CD8-positive, alpha-beta memory T cell (primary cell): ENCODE measurements at regions not wholly inside any gene's neighbourhood (a gene's known extent, or its start where the extent isn't known, plus 50 kb on each side); places are given as distances from the start of the nearest gene placed in this dataset.
A peak's percentile ranks its signal among the peaks of the same experiment; 100 is the strongest.

Experiments
- CTCF ChIA-PET: fragments of 350-600 bp; sonication (Branson Sonifier 250); formaldehyde crosslinking; loops from one replicate; lab custom pipeline; 2021; ENCODE audit warnings: antibody characterized with exemption; lab: Charles Lee
- POLR2A ChIA-PET: fragments of 350-600 bp; sonication (Branson Sonifier 250); formaldehyde crosslinking; loops from one replicate; lab custom pipeline; 2021; ENCODE audit warnings: antibody characterized with exemption; lab: Charles Lee
- DNase-seq, 5 donors: peaks; one replicate each; pipeline versions ENCODE4 v3.0.0 to v3.0.0-alpha.2; 2020 to 2022; ENCODE audit warnings: mixed read lengths in 1 of 5
- H3K27ac ChIP-seq: one replicate; pipeline ENCODE4 v1.7.0; 2013; ENCODE audit warnings: low read depth, mild to moderate bottlenecking, low read length, moderate library complexity
- H3K27me3 ChIP-seq: 2 replicates; pipeline ENCODE4 v1.7.0; 2013; ENCODE audit warnings: low read length, mild to moderate bottlenecking; ENCODE audit not compliant: insufficient read depth, poor library complexity, severe bottlenecking
- H3K36me3 ChIP-seq: 2 replicates; pipeline ENCODE4 v1.7.0; 2013; ENCODE audit warnings: mild to moderate bottlenecking, low read length, moderate library complexity; ENCODE audit not compliant: insufficient read depth
- H3K4me1 ChIP-seq: 2 replicates; pipeline ENCODE4 v1.7.0; 2013; ENCODE audit warnings: mild to moderate bottlenecking, low read length, moderate library complexity; ENCODE audit not compliant: insufficient read depth
- H3K4me3 ChIP-seq: 2 replicates; pipeline ENCODE4 v1.7.0; 2013; ENCODE audit warnings: mild to moderate bottlenecking, low read length
- H3K9me3 ChIP-seq: 2 replicates; pipeline ENCODE4 v1.7.0; 2013; ENCODE audit warnings: mild to moderate bottlenecking, low read length
- H3K27ac Mint-ChIP-seq, 8 donors: one replicate each; pipeline ENCODE4 v1.8.0; 2020 to 2021; ENCODE audit warnings: mixed read lengths in 8 of 8, mild to moderate bottlenecking in 6 of 8, inconsistent platforms in 3 of 8, moderate library complexity in 3 of 8
- H3K27me3 Mint-ChIP-seq, 2 donors: one replicate each; pipeline ENCODE4 v1.8.0; 2020 to 2021; ENCODE audit warnings: mixed read lengths in 2 of 2, mild to moderate bottlenecking in 1 of 2, moderate library complexity in 1 of 2
- H3K36me3 Mint-ChIP-seq, 3 donors: one replicate each; pipeline ENCODE4 v1.8.0; 2020 to 2021; ENCODE audit warnings: mixed read lengths in 3 of 3, inconsistent platforms in 1 of 3, mild to moderate bottlenecking in 1 of 3
- H3K4me1 Mint-ChIP-seq, 3 donors: one replicate each; pipeline ENCODE4 v1.8.0; 2020 to 2021; ENCODE audit warnings: mixed read lengths in 3 of 3, inconsistent platforms in 1 of 3, mild to moderate bottlenecking in 1 of 3
- H3K4me3 Mint-ChIP-seq, 7 donors: one replicate each; pipeline ENCODE4 v1.8.0; 2020 to 2021; ENCODE audit warnings: mixed read lengths in 7 of 7, mild to moderate bottlenecking in 6 of 7, moderate library complexity in 4 of 7, inconsistent platforms in 2 of 7
- H3K9me3 Mint-ChIP-seq, 5 donors: one replicate each; pipeline ENCODE4 v1.8.0; 2020 to 2022; ENCODE audit warnings: mixed read lengths in 5 of 5, mild to moderate bottlenecking in 3 of 5, moderate library complexity in 2 of 5, inconsistent platforms in 1 of 5

DNA sequence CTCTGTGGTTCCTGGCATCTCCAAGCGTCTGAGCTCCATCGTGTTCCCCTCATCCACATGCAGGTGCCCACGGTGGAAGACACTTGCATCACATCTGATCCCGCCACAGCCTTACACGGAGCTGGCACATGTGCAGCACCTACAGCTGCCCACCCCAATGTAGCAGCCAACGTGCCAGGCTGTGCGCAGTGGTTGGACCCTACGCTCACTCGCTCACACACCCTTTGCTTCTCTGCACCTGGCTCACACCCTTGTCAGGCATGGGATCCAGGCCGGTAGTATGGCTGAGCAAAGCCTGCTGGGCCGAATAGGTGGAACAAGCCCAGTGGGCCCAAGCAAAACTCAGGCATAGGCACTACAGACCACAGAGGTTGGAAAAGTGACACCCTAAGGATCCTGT, 567.2 kb downstream of the FSCB start:
- H3K9me3 ChIP-seq: no peaks in the 10 kb centered on the region
- Mint-ChIP-seq H3K4me3 (no peak overlapping the region), H3K36me3 (no peaks in the 10 kb centered on the region), H3K9me3 (peaks cover 8 to 24% (median 16%) of the 10 kb centered on the region in 5 donors), H3K27ac (no peak overlapping the region), H3K27me3 (no peaks in the 10 kb centered on the region), H3K4me1 (no peaks in the 10 kb centered on the region)
- no peaks in the 10 kb centered on the region for H3K36me3 ChIP-seq
- H3K4me3 ChIP-seq: no peak overlapping the region
- no peaks in the 10 kb centered on the region for H3K27me3 ChIP-seq
- POLR2A ChIA-PET: no interaction called here
- DNase-seq: no peak
- no peak overlapping the region for H3K27ac ChIP-seq
- CTCF ChIA-PET: no interaction called here
- H3K4me1 ChIP-seq: no peaks in the 10 kb centered on the region

DNA sequence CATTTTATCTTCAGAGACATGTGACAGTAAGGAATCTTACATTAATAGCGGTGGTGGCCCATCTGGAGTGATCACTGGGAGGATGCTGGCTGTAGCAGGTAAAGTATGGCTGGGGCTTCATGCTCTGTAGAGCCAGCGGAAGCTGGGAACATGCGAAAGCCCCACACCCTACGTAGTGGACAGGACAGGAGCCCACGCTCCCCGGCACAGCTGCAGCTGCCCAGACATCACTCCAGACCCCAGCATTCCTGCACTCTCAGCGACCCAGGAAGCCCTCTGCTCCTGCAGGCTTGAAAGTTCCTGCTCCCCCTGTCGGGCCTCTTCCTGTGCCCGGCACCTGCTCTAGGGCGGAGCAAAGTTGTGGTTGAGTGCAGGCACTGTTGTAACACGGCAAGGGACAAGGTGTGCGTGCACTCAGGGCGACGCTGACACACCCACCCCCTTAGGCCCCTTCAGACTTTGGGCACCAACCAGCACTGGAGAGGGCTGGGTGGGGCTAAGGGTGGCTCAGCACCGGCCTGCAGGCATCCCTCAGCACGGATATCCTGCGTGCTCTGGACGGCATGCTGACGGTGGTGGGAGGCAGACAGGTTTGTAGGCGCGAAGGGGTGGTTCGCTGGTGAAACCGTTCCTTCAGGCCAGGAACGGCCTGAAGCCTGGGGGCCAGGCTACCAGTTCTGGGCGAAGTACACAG, 568.3 kb downstream of the FSCB start:
- no peaks in the 10 kb centered on the region for H3K27me3 Mint-ChIP-seq
- Histone ChIP-seq H3K27me3 (no peaks in the 10 kb centered on the region), H3K27ac (no peak overlapping the region), H3K36me3 (no peaks in the 10 kb centered on the region), H3K4me1 (no peaks in the 10 kb centered on the region), H3K9me3 (no peaks in the 10 kb centered on the region), H3K4me3 (no peak overlapping the region)
- no peaks in the 10 kb centered on the region for H3K36me3 Mint-ChIP-seq
- ChIA-PET POLR2A (no interaction called here), CTCF (no interaction called here)
- no peak for DNase-seq
- peaks cover 8 to 24% (median 16%) of the 10 kb centered on the region in 5 donors for H3K9me3 Mint-ChIP-seq
- no peaks in the 10 kb centered on the region for H3K4me1 Mint-ChIP-seq
- H3K27ac Mint-ChIP-seq: no peak overlapping the region
- no peak overlapping the region for H3K4me3 Mint-ChIP-seq

- Histone ChIP-seq H3K9me3 (no peaks in the 10 kb centered on the region), H3K4me1 (no peaks in the 10 kb centered on the region), H3K27me3 (no peaks in the 10 kb centered on the region), H3K4me3 (no peak overlapping the region), H3K36me3 (no peaks in the 10 kb centered on the region), H3K27ac (no peak overlapping the region)
- Mint-ChIP-seq H3K4me1 (no peaks in the 10 kb centered on the region), H3K36me3 (no peaks in the 10 kb centered on the region), H3K27me3 (no peaks in the 10 kb centered on the region), H3K9me3 (peaks cover 5 to 31% (median 16%) of the 10 kb centered on the region in 5 donors), H3K4me3 (no peak overlapping the region), H3K27ac (no peak overlapping the region)
- CTCF ChIA-PET: no interaction called here
- DNase-seq: no peak
- POLR2A ChIA-PET: no interaction called here
Observed at GRCh38 chr14:43937001-43937400, 570.1 kb downstream of the FSCB start.

DNA sequence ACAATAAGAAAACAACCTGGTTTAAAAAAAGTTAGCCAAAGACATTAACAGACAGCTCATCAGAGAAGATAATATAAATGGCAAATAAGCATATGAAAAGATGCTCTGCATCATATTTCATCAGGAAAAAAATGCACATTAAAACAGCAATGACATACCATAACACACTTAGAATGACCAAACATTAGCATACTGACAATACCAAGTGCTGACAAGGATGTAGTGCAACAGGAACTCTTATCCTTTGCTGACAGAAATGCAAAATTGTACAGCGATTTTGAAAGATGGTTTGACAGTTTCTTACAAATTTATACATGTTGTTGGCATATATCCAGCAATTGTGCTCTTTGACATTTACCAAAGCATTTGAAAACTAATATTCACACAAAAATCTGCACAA, 573.0 kb downstream of the FSCB start:
- no peaks in the 10 kb centered on the region for H3K36me3 Mint-ChIP-seq
- ChIA-PET CTCF (no interaction called here), POLR2A (no interaction called here)
- no peaks in the 10 kb centered on the region for H3K4me1 ChIP-seq
- no peak overlapping the region for H3K4me3 Mint-ChIP-seq
- H3K27me3 ChIP-seq: no peaks in the 10 kb centered on the region
- H3K27ac Mint-ChIP-seq: no peak overlapping the region
- no peaks in the 10 kb centered on the region for H3K9me3 ChIP-seq
- no peaks in the 10 kb centered on the region for H3K36me3 ChIP-seq
- no peak for DNase-seq
- H3K27ac ChIP-seq: no peak overlapping the region
- H3K4me3 ChIP-seq: no peak overlapping the region
- H3K27me3 Mint-ChIP-seq: no peaks in the 10 kb centered on the region
- peaks cover 5 to 38% (median 12%) of the 10 kb centered on the region in 5 donors for H3K9me3 Mint-ChIP-seq
- no peaks in the 10 kb centered on the region for H3K4me1 Mint-ChIP-seq

DNA sequence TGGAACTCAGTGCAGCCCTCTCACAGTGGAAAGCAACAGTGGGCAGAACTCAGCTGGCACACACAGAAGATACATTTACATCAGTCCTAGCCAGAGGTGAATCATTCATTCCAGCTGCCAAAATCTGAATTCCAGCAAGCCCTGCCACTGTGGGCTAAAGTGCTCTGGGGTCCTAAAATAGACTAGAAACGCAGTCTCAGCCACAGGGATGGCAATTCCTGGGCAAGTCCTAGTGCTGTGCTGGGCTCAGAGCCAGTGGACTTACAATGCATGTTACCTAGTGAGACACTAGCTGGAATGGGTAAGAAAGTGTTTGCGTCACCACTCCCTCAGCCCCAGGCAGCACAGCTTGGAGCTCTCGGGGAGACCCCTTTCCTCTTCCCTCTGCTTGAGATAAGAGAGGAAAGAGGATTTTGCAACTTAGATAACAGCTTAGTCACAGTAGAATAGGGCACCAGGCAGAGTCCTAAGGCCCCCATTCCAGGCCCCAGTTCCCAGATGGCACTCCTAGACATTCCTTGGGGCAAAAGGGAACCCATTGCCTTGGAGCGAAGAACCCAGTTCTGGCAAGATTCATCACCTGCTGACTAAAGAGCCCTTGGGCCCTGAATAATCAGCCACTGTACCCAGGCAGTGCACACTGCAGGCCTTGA, 592.9 kb downstream of the FSCB start:
- H3K4me3 ChIP-seq: no peak overlapping the region
- no peaks in the 10 kb centered on the region for H3K36me3 ChIP-seq
- H3K27me3 Mint-ChIP-seq: no peaks in the 10 kb centered on the region
- peaks cover 0 to 2% (median 0%) of the 10 kb centered on the region in 3 donors for H3K36me3 Mint-ChIP-seq
- H3K4me3 Mint-ChIP-seq: peak overlapping the region in 1 of 7 donors; percentile 20
- peaks cover 4% of the 10 kb centered on the region for H3K9me3 ChIP-seq
- H3K27ac ChIP-seq: no peak overlapping the region
- no peaks in the 10 kb centered on the region for H3K4me1 Mint-ChIP-seq
- peaks cover 2 to 21% (median 11%) of the 10 kb centered on the region in 5 donors for H3K9me3 Mint-ChIP-seq
- H3K27ac Mint-ChIP-seq: no peak overlapping the region
- CTCF ChIA-PET: no interaction called here
- no peaks in the 10 kb centered on the region for H3K4me1 ChIP-seq
- POLR2A ChIA-PET: no interaction called here
- no peak for DNase-seq
- no peaks in the 10 kb centered on the region for H3K27me3 ChIP-seq

DNA sequence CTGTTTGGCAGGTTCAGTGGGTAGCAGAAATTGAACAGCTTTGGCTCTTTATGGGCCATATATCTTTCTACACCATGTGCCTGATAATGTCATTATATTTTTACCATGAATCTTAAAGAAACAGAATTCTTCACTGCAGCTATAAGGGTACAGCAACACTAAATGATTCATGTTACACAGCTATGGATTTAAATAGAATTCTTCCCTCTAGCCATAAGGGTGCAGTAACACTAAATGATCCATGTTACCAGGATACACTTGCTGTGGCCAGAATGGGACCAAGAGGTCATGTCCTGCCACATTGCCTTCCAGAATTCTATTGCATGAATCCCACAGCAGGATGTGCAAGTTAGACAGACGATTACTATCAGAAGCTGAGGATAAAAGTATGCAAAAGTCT, 603.9 kb downstream of the FSCB start:
- no peak for DNase-seq
- Mint-ChIP-seq H3K4me1 (no peaks in the 10 kb centered on the region), H3K27ac (no peak overlapping the region), H3K4me3 (no peak overlapping the region), H3K27me3 (no peaks in the 10 kb centered on the region), H3K36me3 (no peaks in the 10 kb centered on the region), H3K9me3 (peaks cover 0 to 11% (median 6%) of the 10 kb centered on the region in 5 donors)
- POLR2A ChIA-PET: no interaction called here
- Histone ChIP-seq H3K9me3 (no peaks in the 10 kb centered on the region), H3K36me3 (no peaks in the 10 kb centered on the region), H3K27ac (no peak overlapping the region), H3K27me3 (no peaks in the 10 kb centered on the region), H3K4me3 (no peak overlapping the region), H3K4me1 (no peaks in the 10 kb centered on the region)
- CTCF ChIA-PET: no interaction called here

GRCh38 chr14:43901911-43902673, 605.0 kb downstream of the FSCB start:
- no peak overlapping the region for H3K27ac ChIP-seq
- DNase-seq: no peak
- H3K4me1 ChIP-seq: no peaks in the 10 kb centered on the region
- Mint-ChIP-seq H3K9me3 (peaks cover 0 to 11% (median 6%) of the 10 kb centered on the region in 5 donors), H3K27ac (no peak overlapping the region), H3K27me3 (no peaks in the 10 kb centered on the region), H3K4me1 (no peaks in the 10 kb centered on the region), H3K36me3 (no peaks in the 10 kb centered on the region), H3K4me3 (no peak overlapping the region)
- no peaks in the 10 kb centered on the region for H3K9me3 ChIP-seq
- H3K36me3 ChIP-seq: no peaks in the 10 kb centered on the region
- ChIA-PET CTCF (no interaction called here), POLR2A (no interaction called here)
- H3K27me3 ChIP-seq: no peaks in the 10 kb centered on the region
- H3K4me3 ChIP-seq: no peak overlapping the region

DNA sequence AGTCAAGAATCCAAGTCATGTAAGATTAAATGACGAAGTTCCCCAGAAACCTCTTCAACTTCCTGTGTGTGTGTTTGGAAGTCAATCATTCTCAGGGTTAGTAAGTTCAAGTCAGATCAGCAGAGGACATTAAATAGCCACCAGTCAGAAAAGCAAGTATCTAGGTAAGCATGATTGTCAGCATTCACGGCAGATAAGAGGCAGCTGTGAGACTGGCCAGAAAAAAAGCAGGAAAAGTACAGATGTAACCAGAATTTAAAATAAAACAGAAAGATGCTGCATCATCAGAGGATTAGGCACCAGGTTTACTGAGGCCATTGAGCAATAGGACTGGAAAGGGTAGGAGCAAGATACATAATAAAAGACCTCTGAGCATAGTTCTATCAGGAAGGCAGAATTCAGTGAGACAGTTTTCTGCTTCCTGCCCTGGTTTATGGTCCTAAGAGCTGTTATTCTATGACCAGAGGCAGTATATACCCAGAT, 606.9 kb downstream of the FSCB start:
- H3K36me3 Mint-ChIP-seq: no peaks in the 10 kb centered on the region
- H3K27ac ChIP-seq: no peak overlapping the region
- H3K27me3 Mint-ChIP-seq: no peaks in the 10 kb centered on the region

More for the DNA sequence above, 606.9 kb downstream of the FSCB start:
- Histone ChIP-seq H3K4me3 (no peak overlapping the region), H3K4me1 (no peaks in the 10 kb centered on the region), H3K36me3 (no peaks in the 10 kb centered on the region), H3K9me3 (no peaks in the 10 kb centered on the region), H3K27me3 (no peaks in the 10 kb centered on the region)
- H3K9me3 Mint-ChIP-seq: peaks cover 0 to 9% (median 3%) of the 10 kb centered on the region in 5 donors
- POLR2A ChIA-PET: no interaction called here
- CTCF ChIA-PET: no interaction called here
- H3K27ac Mint-ChIP-seq: no peak overlapping the region
- H3K4me1 Mint-ChIP-seq: no peaks in the 10 kb centered on the region
- H3K4me3 Mint-ChIP-seq: no peak overlapping the region
- no peak for DNase-seq
